Gastroesophageal sphincter (tissue), 3 donors: ENCODE measurements at regions not wholly inside any gene's neighbourhood (a gene's known extent, or its start where the extent isn't known, plus 50 kb on each side); places are given as distances from the start of the nearest gene placed in this dataset.
"Not testable (repeated sequence)": the region's sequence is repeated elsewhere in the genome, so short reads cannot be mapped to it uniquely, and the experiment has no call there.

ENCODE experiments used
- POLR2A ChIP-seq, 2 donors: fragments of 450-650 bp; IDR thresholded peaks; one replicate each; pipeline ENCODE4 v1.6.1; 2017; ENCODE audit warnings: antibody characterized with exemption in 2 of 2, mild to moderate bottlenecking in 2 of 2, moderate library complexity in 1 of 2
- TF ChIP-seq, protein P1 (sequence below), 4 experiments: fragments of 200-600 bp in 2 of 4; fragments of 450-650 bp in 2 of 4; sonication (generic) in 1 of 4; IDR thresholded peaks; one replicate each; pipeline ENCODE4 v1.5.1; 2017 to 2019; ENCODE audit warnings: antibody characterized with exemption in 4 of 4, mild to moderate bottlenecking in 2 of 4, moderate library complexity in 2 of 4

DNA sequence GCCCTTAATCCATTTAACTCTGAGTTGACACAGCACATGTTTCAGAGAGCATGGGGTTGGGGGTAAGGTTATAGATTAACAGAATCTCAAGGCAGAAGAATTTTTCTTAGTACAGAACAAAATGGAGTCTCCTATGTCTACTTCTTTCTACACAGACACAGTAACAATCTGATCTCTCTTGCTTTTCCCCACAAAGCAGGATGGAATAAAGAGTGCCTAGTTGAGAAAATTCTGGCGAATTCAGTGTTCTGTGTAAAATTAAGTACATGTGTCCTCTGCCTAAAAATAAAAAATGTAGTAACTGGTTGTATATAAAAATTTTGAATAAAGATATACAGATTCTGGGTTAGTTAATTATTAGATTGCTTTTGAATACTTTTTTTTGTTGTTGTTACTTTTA, 290.0 kb downstream of the ALDH8A1 start:
- not testable (repeated sequence) for TF ChIP-seq POLR2A (IDR thresholded peaks at IDR 0.05)
- TF ChIP-seq, protein P1, sequence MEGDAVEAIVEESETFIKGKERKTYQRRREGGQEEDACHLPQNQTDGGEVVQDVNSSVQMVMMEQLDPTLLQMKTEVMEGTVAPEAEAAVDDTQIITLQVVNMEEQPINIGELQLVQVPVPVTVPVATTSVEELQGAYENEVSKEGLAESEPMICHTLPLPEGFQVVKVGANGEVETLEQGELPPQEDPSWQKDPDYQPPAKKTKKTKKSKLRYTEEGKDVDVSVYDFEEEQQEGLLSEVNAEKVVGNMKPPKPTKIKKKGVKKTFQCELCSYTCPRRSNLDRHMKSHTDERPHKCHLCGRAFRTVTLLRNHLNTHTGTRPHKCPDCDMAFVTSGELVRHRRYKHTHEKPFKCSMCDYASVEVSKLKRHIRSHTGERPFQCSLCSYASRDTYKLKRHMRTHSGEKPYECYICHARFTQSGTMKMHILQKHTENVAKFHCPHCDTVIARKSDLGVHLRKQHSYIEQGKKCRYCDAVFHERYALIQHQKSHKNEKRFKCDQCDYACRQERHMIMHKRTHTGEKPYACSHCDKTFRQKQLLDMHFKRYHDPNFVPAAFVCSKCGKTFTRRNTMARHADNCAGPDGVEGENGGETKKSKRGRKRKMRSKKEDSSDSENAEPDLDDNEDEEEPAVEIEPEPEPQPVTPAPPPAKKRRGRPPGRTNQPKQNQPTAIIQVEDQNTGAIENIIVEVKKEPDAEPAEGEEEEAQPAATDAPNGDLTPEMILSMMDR (IDR thresholded peaks at IDR 0.05), result not testable (repeated sequence)
